Ovary (tissue), 7 donors: ENCODE measurements at regions not wholly inside any gene's neighbourhood (a gene's known extent, or its start where the extent isn't known, plus 50 kb on each side); places are given as distances from the start of the nearest gene placed in this dataset.
A peak's percentile ranks its signal among the peaks of the same experiment; 100 is the strongest.

Source experiments
- DNase-seq, 5 donors: peaks; one replicate each; pipeline ENCODE4 v3.0.0-alpha.2; 2019 to 2020
- H3K27ac ChIP-seq, 2 donors: fragments of 200-600 bp; one replicate each; pipeline versions ENCODE4 v1.5.1 to v1.8.0; 2019 to 2022
- H3K27me3 ChIP-seq: fragments of 200-600 bp; one replicate; pipeline ENCODE4 v1.8.0; 2022
- H3K36me3 ChIP-seq: fragments of 200-600 bp; sonication (generic); one replicate; pipeline ENCODE4 v1.5.1; 2019
- H3K4me1 ChIP-seq: one replicate; pipeline ENCODE4 v1.8.1; 2013; ENCODE audit warnings: mild to moderate bottlenecking, moderate library complexity; ENCODE audit not compliant: insufficient read depth
- H3K4me3 ChIP-seq: fragments of 200-600 bp; sonication (generic); one replicate; pipeline ENCODE4 v1.5.1; 2017
- H3K9me3 ChIP-seq, 2 donors: fragments of 200-600 bp in 1 of 2; sonication (generic) in 1 of 2; one replicate each; pipeline versions ENCODE4 v1.5.1 to v1.8.1; 2013 to 2019; ENCODE audit warnings: mild to moderate bottlenecking in 1 of 2, moderate library complexity in 1 of 2
- EP300 ChIP-seq: sonication (generic); formaldehyde crosslinking; IDR thresholded peaks from one replicate; pipeline ENCODE4 v1.6.1; 2017; ENCODE audit warnings: antibody characterized with exemption
- POLR2A ChIP-seq: fragments of 450-650 bp; IDR thresholded peaks from one replicate; pipeline ENCODE4 v1.6.1; 2017; ENCODE audit warnings: antibody characterized with exemption, mild to moderate bottlenecking, moderate library complexity
- WGBS, 3 donors: extraction: QIAGEN DNeasy Blood & Tissue Kit in 1 of 3; methylation state at CpG; one replicate each; pipeline versions ENCODE4 v1.1.5 to v1.1.7; 2013 to 2017; 5-methylcytosine and 5-hydroxymethylcytosine counted together
- intact Hi-C, 4 donors: fragments of 100-400 bp; cut with DNase I; formaldehyde crosslinking; loops; one replicate each; pipeline versions ENCODE4 v1.11.0 to v1.15.1; 2022 to 2023
- TF ChIP-seq, protein P1 (sequence below), 3 donors: fragments of 450-650 bp in 2 of 3; fragments of 200-600 bp in 1 of 3; IDR thresholded peaks; one replicate each; pipeline versions ENCODE4 v1.5.1 to v1.8.0; 2016 to 2022; ENCODE audit warnings: antibody characterized with exemption in 3 of 3, mild to moderate bottlenecking in 1 of 3
- donor health status: DM: no; HTN: no; CAD: no; lungs with moderate emphysema.
- donor health status: DM: no; HTN: no; CAD: no.
- donor health status: Bipolar disorder and iron deficiency.
- donor health status: DM: no; HTN: no; CAD: no.
- donor health status: DM: yes; HTN: yes; CAD: no.

DNA sequence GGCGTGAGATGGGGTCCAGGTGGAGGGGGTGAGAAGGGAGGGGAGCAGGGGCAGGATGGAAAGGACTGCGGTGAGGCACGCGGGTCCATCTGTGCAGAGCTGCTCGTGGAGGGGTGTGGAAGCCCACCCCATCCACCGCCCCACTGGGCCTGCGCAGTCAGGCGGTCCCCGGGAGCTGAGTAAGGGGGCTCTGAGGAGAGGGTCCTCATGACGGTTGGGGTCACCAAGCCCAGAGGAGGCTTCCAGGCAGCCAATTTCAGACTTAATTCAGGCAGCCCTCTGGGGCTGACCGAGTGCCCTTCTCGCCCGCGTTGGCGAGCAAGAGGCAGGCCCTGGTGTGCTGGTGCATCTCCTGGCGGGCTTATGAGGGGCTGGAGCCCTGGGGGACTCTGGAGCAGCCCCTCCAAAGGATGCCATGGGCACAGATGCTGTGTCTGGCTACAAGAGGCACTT lies 115.5 kb downstream of the KIF26A start:
- H3K27me3 ChIP-seq: no peaks in the 10 kb centered on the region
- H3K4me1 ChIP-seq: no peaks in the 10 kb centered on the region
- DNase-seq: peak in 1 of 5 donors; percentile 6
- TF ChIP-seq POLR2A: no peak
- TF ChIP-seq, protein P1, sequence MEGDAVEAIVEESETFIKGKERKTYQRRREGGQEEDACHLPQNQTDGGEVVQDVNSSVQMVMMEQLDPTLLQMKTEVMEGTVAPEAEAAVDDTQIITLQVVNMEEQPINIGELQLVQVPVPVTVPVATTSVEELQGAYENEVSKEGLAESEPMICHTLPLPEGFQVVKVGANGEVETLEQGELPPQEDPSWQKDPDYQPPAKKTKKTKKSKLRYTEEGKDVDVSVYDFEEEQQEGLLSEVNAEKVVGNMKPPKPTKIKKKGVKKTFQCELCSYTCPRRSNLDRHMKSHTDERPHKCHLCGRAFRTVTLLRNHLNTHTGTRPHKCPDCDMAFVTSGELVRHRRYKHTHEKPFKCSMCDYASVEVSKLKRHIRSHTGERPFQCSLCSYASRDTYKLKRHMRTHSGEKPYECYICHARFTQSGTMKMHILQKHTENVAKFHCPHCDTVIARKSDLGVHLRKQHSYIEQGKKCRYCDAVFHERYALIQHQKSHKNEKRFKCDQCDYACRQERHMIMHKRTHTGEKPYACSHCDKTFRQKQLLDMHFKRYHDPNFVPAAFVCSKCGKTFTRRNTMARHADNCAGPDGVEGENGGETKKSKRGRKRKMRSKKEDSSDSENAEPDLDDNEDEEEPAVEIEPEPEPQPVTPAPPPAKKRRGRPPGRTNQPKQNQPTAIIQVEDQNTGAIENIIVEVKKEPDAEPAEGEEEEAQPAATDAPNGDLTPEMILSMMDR (IDR thresholded peaks at IDR 0.05): no peak
- no peak for TF ChIP-seq EP300
- no peaks in the 10 kb centered on the region for H3K36me3 ChIP-seq
- intact Hi-C loops: no loop called here
- no peak overlapping the region for H3K4me3 ChIP-seq
- no peaks in the 10 kb centered on the region for H3K9me3 ChIP-seq
- H3K27ac ChIP-seq: no peak overlapping the region
- 80 to 87% (median 85%) methylated on average over 16 of the region's 16 CpGs for WGBS, 3 donors

- TF ChIP-seq EP300 (no peak), POLR2A (no peak)
- TF ChIP-seq, protein P1 (IDR thresholded peaks at IDR 0.05): no peak
- H3K36me3 ChIP-seq: no peaks in the 10 kb centered on the region
- no peak for DNase-seq
- intact Hi-C loops: no loop called here
- H3K27ac ChIP-seq: no peak overlapping the region
- H3K4me1 ChIP-seq: no peaks in the 10 kb centered on the region
- no peaks in the 10 kb centered on the region for H3K9me3 ChIP-seq
- no peak overlapping the region for H3K4me3 ChIP-seq
- WGBS, 3 donors: 36 to 44% (median 38%) methylated on average over 13 of the region's 13 CpGs
- H3K27me3 ChIP-seq: no peaks in the 10 kb centered on the region
Observed at GRCh38 chr14:104254735-104255400, 116.5 kb downstream of the KIF26A start.

DNA sequence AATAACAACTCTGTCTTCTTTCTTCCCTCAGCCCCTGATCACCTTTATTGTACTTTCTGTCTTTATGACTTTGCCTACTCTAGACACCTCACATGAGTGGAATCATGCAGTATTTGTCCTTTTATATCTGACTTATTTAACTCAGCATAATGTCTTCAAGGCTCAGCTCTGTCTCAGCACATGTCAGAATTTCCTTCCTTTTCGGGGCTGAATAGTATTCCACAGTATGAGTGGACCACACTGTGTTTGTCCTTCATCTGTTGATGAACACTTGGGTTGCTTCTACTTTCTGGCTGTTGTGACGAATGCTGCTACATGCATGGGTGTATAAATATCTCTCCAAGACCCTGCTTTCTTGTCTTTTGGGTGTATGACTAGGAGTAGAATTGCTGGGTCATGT lies 117.6 kb downstream of the KIF26A start:
- no peak overlapping the region for H3K27ac ChIP-seq
- no peak for DNase-seq
- no peaks in the 10 kb centered on the region for H3K4me1 ChIP-seq
- H3K27me3 ChIP-seq: no peaks in the 10 kb centered on the region
- H3K4me3 ChIP-seq: no peak overlapping the region
- 96 to 98% (median 97%) methylated on average over 2 of the region's 2 CpGs for WGBS, 3 donors
- intact Hi-C loops: no loop called here
- H3K9me3 ChIP-seq: no peaks in the 10 kb centered on the region
- TF ChIP-seq, protein P1 (IDR thresholded peaks at IDR 0.05): no peak
- TF ChIP-seq EP300 (no peak), POLR2A (no peak)
- no peaks in the 10 kb centered on the region for H3K36me3 ChIP-seq

DNA sequence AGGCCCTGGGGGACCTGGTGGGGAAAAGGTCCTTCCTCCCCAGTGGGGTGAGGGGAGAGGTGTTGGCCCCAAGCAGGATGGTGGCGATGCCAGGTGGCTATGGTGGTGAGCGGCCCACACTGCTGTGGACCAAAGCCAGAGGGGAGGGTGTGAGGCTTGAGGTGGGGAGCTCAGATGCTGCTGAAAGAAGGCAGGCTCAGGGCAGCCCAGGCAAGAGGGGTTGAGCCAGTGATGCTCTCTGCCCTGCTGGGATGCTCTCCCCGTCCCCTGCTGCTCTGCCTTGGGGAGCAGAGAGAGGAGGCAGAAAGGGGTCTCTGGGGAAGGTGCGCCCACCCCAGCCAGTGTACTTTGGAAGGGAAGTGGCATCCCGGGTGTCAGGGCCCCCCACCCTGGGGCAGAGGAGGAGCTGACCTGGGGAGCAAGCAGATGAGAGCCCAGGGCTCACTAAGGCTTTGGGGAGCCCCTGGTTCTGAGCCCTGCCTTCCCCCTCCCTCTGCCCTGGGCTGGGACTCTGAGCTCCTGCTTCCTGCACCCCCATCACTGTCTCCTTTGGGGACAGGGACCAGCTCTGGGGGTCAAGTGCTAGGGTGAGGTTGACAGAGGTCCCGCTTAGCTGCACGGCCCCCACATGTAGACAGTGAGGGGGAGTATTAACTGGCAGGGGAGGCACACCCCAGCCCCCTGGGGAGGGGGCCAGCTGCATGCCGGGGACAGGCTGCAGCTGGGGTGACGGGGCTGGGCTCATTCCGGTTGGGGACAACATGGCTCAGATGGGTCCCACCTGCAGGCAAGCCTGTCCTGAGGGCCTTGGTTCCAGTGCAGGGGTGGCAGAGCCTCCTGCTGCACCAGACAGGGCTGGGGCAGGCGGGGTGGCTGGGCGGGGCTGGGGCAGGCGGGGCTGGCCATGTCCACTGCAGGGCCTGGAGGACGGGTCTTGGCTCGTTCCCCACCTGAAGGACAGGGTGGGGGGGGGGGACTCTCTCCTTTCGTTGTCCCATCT lies 124.4 kb downstream of the KIF26A start:
- intact Hi-C loops: no loop called here
- Histone ChIP-seq H3K4me3 (no peak overlapping the region), H3K4me1 (no peaks in the 10 kb centered on the region), H3K9me3 (no peaks in the 10 kb centered on the region), H3K27me3 (no peaks in the 10 kb centered on the region), H3K36me3 (no peaks in the 10 kb centered on the region), H3K27ac (no peak overlapping the region)
- no peak for TF ChIP-seq POLR2A
- TF ChIP-seq EP300: no peak
- TF ChIP-seq, protein P1 (IDR thresholded peaks at IDR 0.05): no peak
- DNase-seq: peak in 3 of 5 donors; percentile 8 to 12 (median 10)
- 80 to 89% (median 84%) methylated on average over 6 to 16 of the region's 16 CpGs for WGBS, 3 donors
